KMS-11 (cell line): ENCODE measurements at regions not wholly inside any gene's neighbourhood (a gene's known extent, or its start where the extent isn't known, plus 50 kb on each side); places are given as distances from the start of the nearest gene placed in this dataset.

Experiments used
- H2AFZ ChIP-seq: fragments of 200-600 bp; sonication (generic); 2 replicates; pipeline ENCODE4 v1.6.1; 2016; ENCODE audit warnings: antibody characterized with exemption, mixed run types, low read depth
- H3K27ac ChIP-seq: fragments of 200-600 bp; sonication (generic); 2 replicates; pipeline ENCODE4 v1.6.1; 2016; ENCODE audit warnings: mild to moderate bottlenecking, mixed run types
- H3K27me3 ChIP-seq: fragments of 200-600 bp; sonication (generic); 2 replicates; pipeline ENCODE4 v1.6.1; 2017; ENCODE audit warnings: mild to moderate bottlenecking, low read depth, mixed run types, moderate library complexity; ENCODE audit not compliant: insufficient read depth
- H3K36me3 ChIP-seq: fragments of 200-600 bp; sonication (generic); 2 replicates; pipeline ENCODE4 v1.6.1; 2017; ENCODE audit warnings: mild to moderate bottlenecking, mixed run types; ENCODE audit not compliant: insufficient read depth
- H3K4me1 ChIP-seq: fragments of 200-600 bp; sonication (generic); 2 replicates; pipeline ENCODE4 v1.6.1; 2016; ENCODE audit warnings: mild to moderate bottlenecking, low read depth, mixed run types; ENCODE audit not compliant: poor library complexity, severe bottlenecking
- H3K4me2 ChIP-seq: fragments of 200-600 bp; sonication (generic); 2 replicates; pipeline ENCODE4 v1.7.0; 2016; ENCODE audit warnings: mild to moderate bottlenecking, mixed run types
- H3K4me3 ChIP-seq: fragments of 200-600 bp; sonication (generic); IDR thresholded peaks from 2 replicates; pipeline ENCODE4 v1.6.1; 2017; ENCODE audit warnings: low read depth, low read length, mixed read lengths; ENCODE audit not compliant: insufficient read depth
- H3K79me2 ChIP-seq: fragments of 200-600 bp; sonication (generic); 2 replicates; pipeline ENCODE4 v1.6.1; 2016; ENCODE audit warnings: low read depth, mixed run types; ENCODE audit not compliant: insufficient read depth
- H3K9ac ChIP-seq: fragments of 200-600 bp; sonication (generic); 2 replicates; pipeline ENCODE4 v1.6.1; 2016; ENCODE audit warnings: mild to moderate bottlenecking, mixed run types
- H4K20me1 ChIP-seq: fragments of 200-600 bp; sonication (generic); 2 replicates; pipeline ENCODE4 v1.6.1; 2016; ENCODE audit warnings: mild to moderate bottlenecking, mixed run types; ENCODE audit not compliant: insufficient read depth
- CTCF ChIP-seq: fragments of 200-600 bp; sonication (generic); conservative IDR thresholded peaks from 2 replicates; pipeline ENCODE4 v1.6.1; 2017; ENCODE audit warnings: low read depth, mild to moderate bottlenecking, antibody characterized with exemption, low read length, moderate library complexity, mixed read lengths

- no peaks in the 10 kb centered on the region for H3K27me3 ChIP-seq
- no peak overlapping the region for H3K4me2 ChIP-seq
- H4K20me1 ChIP-seq, result no peaks in the 10 kb centered on the region
- H3K27ac ChIP-seq, result no peak overlapping the region
- H3K4me3 ChIP-seq, result no peak overlapping the region
- H3K79me2 ChIP-seq, result no peaks in the 10 kb centered on the region
- no peak overlapping the region for H2AFZ ChIP-seq
- H3K4me1 ChIP-seq, result no peaks in the 10 kb centered on the region
- TF ChIP-seq CTCF, result no peak
- H3K9ac ChIP-seq, result no peak overlapping the region
- H3K36me3 ChIP-seq, result no peaks in the 10 kb centered on the region; the same call in 1 of the 2 replicates
Measured at GRCh38 chr5:122545986-122546385, 228.9 kb upstream of the SNX2 start.

GRCh38 chr5:122547219-122547618, 227.7 kb upstream of the SNX2 start:
- Histone ChIP-seq H3K79me2 (no peaks in the 10 kb centered on the region), H3K9ac (no peak overlapping the region), H2AFZ (no peak overlapping the region), H3K27ac (no peak overlapping the region), H3K27me3 (no peaks in the 10 kb centered on the region), H3K4me1 (no peaks in the 10 kb centered on the region), H3K4me3 (no peak overlapping the region), H3K4me2 (no peak overlapping the region), H3K36me3 (no peaks in the 10 kb centered on the region; the same call in 1 of the 2 replicates), H4K20me1 (no peaks in the 10 kb centered on the region)
- TF ChIP-seq CTCF, result no peak

- Histone ChIP-seq H3K36me3 (no peaks in the 10 kb centered on the region; the same call in 1 of the 2 replicates), H3K9ac (no peak overlapping the region), H2AFZ (no peak overlapping the region), H4K20me1 (no peaks in the 10 kb centered on the region), H3K27me3 (no peaks in the 10 kb centered on the region), H3K4me2 (no peak overlapping the region), H3K4me1 (no peaks in the 10 kb centered on the region), H3K4me3 (no peak overlapping the region), H3K27ac (no peak overlapping the region), H3K79me2 (no peaks in the 10 kb centered on the region)
- no peak for TF ChIP-seq CTCF
Measured at GRCh38 chr5:122547669-122548068, 227.2 kb upstream of the SNX2 start.

- no peaks in the 10 kb centered on the region for H4K20me1 ChIP-seq
- H3K79me2 ChIP-seq, result no peaks in the 10 kb centered on the region
- no peak overlapping the region for H3K9ac ChIP-seq
- H3K4me1 ChIP-seq, result no peaks in the 10 kb centered on the region
- no peak overlapping the region for H3K27ac ChIP-seq
- no peaks in the 10 kb centered on the region for H3K27me3 ChIP-seq
- H3K4me2 ChIP-seq, result no peak overlapping the region
- H3K36me3 ChIP-seq, result no peaks in the 10 kb centered on the region
- no peak overlapping the region for H2AFZ ChIP-seq
- no peak for TF ChIP-seq CTCF
- H3K4me3 ChIP-seq, result no peak overlapping the region
Measured at GRCh38 chr5:122559676-122560075, 215.2 kb upstream of the SNX2 start.
